ENCODE measurements at regions not wholly inside any gene's neighbourhood (a gene's known extent, or its start where the extent isn't known, plus 50 kb on each side); places are given as distances from the start of the nearest gene placed in this dataset.
"Not testable (repeated sequence)": the region's sequence is repeated elsewhere in the genome, so short reads cannot be mapped to it uniquely, and the experiment has no call there.

DNA sequence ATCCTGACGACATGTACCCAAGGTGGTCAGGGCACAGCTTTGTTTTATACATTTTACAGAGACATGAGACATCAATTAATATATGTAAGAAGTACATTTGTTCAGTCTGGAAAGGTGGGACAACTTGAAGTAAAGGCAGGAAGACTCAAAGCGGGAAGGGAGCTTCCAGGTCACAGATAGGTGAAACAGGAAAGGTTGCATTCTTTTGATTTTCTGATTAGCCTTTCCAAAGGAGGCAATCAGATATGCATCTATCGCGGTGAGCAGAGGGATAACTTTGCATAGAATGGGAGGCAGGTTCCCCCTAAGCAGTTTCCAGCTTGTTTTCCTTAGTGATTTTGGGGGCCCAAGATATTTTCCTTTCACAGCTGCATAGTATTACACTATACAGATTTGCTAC, 358.4 kb downstream of the GLUD2 start:
- no peak overlapping the region for H3K4me3 ChIP-seq (replicated peaks; ENCODE audit: low read depth, low read length)
- TF ChIP-seq CTCF (IDR thresholded peaks at IDR 0.05; ENCODE audit: low read length, missing control alignments) = no peak
- DNase-seq (ENCODE audit: low read depth) = no peak

- no peak overlapping the region for H3K4me3 ChIP-seq (replicated peaks; ENCODE audit: low read depth, low read length)
- DNase-seq (ENCODE audit: low read depth) = no peak
- no peak for TF ChIP-seq CTCF (IDR thresholded peaks at IDR 0.05; ENCODE audit: low read length, missing control alignments)
These were observed 360.2 kb downstream of the GLUD2 start for GRCh38 chrX:121407627-121408026.

DNA sequence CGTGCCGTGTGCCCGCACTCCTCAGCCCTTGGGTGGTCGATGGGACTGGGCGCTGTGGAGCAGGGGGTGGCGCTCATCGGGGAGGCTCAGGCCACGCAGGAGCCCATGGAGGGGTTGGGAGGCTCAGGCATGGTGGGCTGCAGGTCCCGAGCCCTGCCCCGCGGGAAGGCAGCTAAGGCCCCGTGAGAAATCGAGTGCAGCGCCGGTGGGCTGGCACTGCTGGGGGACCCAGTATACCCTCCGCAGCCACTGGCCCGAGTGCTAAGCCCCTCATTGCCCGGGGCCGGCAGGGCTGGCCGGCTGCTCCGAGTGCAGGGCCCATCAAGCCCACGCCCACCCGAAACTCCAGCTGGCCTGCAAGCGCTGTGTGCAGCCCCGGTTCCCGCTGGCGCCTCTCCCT, 384.1 kb downstream of the GLUD2 start:
- not testable (repeated sequence) for DNase-seq (ENCODE audit: low read depth)

DNA sequence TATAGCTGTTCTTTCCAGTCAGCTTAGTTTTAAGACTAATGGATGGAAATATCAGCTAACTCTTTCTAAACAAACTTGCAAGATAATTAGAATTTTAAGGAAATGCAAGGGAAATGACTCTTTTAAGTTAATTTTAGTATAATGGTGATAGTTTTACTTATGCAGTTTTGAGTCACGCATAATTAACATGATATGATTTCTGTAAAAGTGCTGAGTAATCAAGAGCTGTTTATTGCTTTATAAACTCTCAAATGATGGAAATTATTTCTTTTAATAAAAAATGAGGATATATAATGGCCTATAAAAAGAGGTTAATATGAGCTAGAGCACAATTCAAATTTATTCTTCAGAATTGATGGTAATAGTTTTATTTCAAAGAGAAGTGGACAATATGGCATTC, 385.9 kb downstream of the GLUD2 start:
- DNase-seq (ENCODE audit: low read depth) = no peak
- no peak overlapping the region for H3K4me3 ChIP-seq (replicated peaks; ENCODE audit: low read depth, low read length)
- TF ChIP-seq CTCF (IDR thresholded peaks at IDR 0.05; ENCODE audit: low read length, missing control alignments) = no peak

More for the DNA sequence above, 384.1 kb downstream of the GLUD2 start:
- H3K4me3 ChIP-seq (replicated peaks; ENCODE audit: low read depth, low read length) = not testable (repeated sequence)

- DNase-seq (ENCODE audit: low read depth); H3K4me3 ChIP-seq (replicated peaks; ENCODE audit: low read depth, low read length): not testable (repeated sequence)
These were observed 390.3 kb downstream of the GLUD2 start for GRCh38 chrX:121437666-121438065.

GRCh38 chrX:121455890-121456289, 408.5 kb downstream of the GLUD2 start:
- H3K4me3 ChIP-seq (replicated peaks; ENCODE audit: low read depth, low read length) = no peak overlapping the region
- no peak for TF ChIP-seq CTCF (IDR thresholded peaks at IDR 0.05; ENCODE audit: low read length, missing control alignments)
- DNase-seq (ENCODE audit: low read depth) = no peak

- DNase-seq (ENCODE audit: low read depth) = no peak
- no peak for TF ChIP-seq CTCF (IDR thresholded peaks at IDR 0.05; ENCODE audit: low read length, missing control alignments)
- no peak overlapping the region for H3K4me3 ChIP-seq (replicated peaks; ENCODE audit: low read depth, low read length)
These were observed 408.9 kb downstream of the GLUD2 start for GRCh38 chrX:121456315-121456714.

- no peak for TF ChIP-seq CTCF (IDR thresholded peaks at IDR 0.05; ENCODE audit: low read length, missing control alignments)
- no peak overlapping the region for H3K4me3 ChIP-seq (replicated peaks; ENCODE audit: low read depth, low read length)
- DNase-seq (ENCODE audit: low read depth) = no peak
These were observed 409.7 kb downstream of the GLUD2 start for GRCh38 chrX:121457096-121457495.

Data from fibroblast of pulmonary artery (primary cell).